ENCODE measurements at regions not wholly inside any gene's neighbourhood (a gene's known extent, or its start where the extent isn't known, plus 50 kb on each side); places are given as distances from the start of the nearest gene placed in this dataset.

- DNase-seq: no peak
Measured at GRCh38 chr14:98544174-98544573, 727.8 kb downstream of the BCL11B start.

DNA sequence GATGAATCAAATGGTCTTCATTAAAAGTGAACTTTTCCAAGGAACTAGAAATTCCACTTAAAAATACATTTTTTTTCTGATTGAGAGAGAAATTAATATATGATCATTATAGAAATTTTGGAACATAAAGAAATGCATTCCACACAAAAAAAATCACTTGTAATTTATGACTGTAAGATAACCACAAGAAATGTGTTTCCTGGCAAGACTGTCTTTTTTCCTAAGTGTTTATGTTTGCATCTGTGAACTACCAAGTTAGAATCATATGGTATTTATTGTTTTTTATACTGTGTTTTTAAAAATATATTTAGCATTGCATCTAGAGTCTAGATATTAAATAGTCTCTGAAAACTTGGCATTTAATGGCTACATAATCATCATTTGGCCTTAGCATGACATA lies 726.8 kb downstream of the BCL11B start:
- no peak for DNase-seq

- DNase-seq: peak; percentile 36 to 43
Measured at GRCh38 chr14:98548071-98548686, 723.8 kb downstream of the BCL11B start.

- no peak for DNase-seq
Measured at GRCh38 chr14:98551028-98551427, 721.0 kb downstream of the BCL11B start.

- DNase-seq: no peak
Measured at GRCh38 chr14:98555440-98555839, 716.6 kb downstream of the BCL11B start.

- no peak for DNase-seq
Measured at GRCh38 chr14:98564006-98564405, 708.0 kb downstream of the BCL11B start.

DNA sequence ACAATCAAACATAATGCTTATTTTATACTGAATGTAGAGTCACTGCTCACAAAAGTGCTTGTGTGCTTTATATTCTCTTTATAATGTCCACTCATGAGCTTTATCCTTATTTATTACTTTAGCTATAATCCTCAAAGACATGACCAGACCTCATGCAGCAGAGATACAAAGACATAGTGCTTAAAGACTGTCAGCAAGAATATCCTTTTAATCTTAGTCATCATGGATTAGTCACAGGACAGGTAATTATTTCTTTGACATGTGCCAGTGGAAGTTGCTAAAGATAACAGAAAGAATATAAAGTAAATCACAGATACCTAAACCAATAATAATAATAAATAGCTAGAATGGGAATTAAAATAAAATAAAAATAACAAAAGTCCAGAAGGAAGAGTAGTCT lies 707.5 kb downstream of the BCL11B start:
- no peak for DNase-seq

- no peak for DNase-seq
Measured at GRCh38 chr14:98571104-98571503, 700.9 kb downstream of the BCL11B start.

DNA sequence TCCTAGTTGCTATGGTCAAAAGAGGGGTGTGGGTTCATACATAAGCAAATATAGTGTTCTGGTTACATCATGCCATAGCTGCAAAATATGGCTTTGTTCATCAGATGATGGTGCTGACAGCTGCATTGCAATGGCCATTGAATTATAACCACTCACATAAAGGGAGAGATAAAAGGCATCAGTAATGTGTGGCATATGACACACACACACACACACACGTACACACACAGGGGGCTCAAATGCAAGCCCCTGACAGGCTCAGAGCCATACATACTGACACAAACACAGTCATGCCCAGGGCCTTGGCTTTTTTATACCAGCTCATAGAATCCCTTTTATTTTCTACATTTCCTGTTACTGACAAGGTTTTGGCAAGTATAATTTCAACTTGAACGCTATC lies 698.9 kb downstream of the BCL11B start:
- DNase-seq: no peak

DNA sequence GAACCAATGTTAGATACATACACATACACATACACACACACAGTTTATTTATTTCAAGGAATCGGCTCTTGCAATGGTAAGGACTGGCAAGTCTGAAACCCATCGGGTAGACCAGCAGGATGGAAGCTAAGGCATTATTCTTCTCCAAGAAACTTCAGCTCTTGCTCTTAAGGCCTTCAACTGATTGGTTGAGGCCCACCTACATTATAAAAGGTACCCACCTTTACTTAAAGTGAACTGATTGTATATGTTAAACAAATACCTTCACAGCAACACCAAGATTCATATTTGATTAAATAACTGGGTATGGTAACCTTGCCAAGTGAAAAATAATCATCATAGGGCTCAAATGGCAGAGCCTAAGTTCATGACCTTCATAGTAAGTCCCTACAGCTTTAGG lies 695.5 kb downstream of the BCL11B start:
- no peak for DNase-seq

DNA sequence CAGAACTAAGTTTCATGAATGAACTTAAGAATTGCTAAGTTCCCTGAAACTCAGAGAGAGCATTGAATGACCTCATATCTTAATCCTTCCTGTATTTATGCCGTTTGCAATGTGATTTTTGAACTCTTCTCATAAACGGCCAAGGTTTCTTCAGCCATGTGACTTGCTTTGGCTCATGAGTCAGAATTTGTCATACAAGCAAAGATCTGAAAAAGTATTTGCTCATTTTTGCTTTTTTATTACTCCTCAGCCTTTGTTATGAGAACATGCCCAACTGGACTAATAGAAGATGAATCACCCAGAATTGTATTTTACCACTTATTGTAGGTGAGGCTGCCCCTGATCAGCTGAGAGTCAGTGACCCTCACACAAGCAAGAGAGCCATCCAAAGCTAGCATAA lies 693.8 kb downstream of the BCL11B start:
- DNase-seq: no peak

DNA sequence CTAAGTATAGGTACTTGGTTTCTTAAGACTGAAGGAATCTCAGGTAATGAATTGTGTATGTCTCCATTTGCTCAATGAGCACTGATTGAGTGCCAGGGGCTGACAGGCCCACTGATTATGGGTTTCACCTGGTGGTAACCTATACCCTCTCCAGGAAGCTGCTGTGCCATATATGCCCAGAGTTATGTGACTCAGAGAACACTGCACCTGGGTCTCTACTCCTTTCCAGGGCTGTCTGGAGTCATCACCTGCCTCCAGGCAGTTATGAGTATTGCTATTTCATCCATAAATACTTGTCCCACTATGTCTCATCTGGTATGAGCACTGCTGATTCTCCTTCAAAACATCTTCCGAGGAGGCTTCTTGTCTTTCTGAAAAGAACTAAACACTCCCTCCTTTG lies 692.9 kb downstream of the BCL11B start:
- DNase-seq: no peak

DNA sequence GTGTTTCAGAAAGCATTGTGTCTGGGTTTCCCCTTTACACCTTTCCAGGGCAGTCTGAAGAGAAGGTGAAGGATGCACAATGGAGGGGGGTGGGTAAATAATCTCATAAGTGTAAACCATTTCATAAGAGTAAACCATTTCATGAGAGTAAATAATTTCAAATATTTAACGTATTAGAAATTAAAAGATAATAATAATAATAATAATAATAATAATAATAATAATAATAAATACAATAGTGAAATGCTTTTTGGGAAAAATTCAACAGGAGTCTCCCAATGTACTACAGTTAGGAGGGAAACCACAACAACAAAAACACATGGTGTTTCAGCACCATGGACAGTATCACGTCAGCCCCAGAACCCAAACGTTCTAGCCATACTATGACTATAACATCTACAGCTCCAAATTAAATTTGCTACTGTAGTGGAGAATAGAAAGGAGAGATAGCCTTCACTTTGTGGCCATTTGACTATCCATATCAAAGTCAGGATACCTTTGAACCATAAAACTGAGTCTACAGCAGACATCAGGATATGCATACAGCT lies 691.8 kb downstream of the BCL11B start:
- no peak for DNase-seq

DNA sequence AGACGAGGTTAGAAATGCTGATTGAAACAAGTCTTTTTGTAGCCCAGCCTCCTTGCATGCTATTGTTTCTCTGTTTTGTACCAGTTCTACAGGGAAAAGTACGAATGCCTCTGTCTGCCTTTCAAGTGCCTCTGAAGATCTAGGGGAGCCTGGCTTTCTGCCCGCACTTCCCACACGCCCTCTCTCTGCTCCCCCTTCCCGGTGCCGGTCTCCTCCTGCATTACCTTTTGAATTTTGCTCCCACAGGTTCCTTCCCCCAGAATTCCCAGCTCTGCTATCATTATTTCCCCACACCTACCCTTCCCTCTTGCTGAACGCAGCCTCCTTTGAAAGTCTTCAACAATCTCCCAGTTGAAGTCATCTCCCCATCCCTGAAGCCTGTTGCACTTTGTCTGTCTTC lies 689.7 kb downstream of the BCL11B start:
- no peak for DNase-seq

DNA sequence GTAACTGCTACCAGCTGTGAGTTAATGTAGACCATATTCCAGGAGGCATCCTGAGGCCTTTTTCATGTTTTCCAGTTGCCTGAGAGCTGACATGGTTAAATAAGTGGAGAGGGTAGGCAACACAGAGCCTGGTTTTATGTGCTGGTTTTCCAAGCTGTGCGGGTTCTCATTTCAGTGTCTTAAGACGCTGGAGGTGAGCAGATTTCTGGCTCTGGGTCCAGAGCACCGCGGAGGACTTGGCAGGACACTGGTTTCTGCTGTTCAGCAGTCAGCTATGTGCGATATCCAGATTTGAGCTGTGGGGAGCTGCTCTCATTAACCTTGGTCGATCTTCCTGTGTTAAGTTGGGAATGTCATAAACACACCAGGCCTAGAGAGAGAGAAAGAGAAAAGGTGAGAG lies 680.8 kb downstream of the BCL11B start:
- DNase-seq: no peak

- DNase-seq: no peak
Measured at GRCh38 chr14:98592611-98593170, 679.3 kb downstream of the BCL11B start.

DNA sequence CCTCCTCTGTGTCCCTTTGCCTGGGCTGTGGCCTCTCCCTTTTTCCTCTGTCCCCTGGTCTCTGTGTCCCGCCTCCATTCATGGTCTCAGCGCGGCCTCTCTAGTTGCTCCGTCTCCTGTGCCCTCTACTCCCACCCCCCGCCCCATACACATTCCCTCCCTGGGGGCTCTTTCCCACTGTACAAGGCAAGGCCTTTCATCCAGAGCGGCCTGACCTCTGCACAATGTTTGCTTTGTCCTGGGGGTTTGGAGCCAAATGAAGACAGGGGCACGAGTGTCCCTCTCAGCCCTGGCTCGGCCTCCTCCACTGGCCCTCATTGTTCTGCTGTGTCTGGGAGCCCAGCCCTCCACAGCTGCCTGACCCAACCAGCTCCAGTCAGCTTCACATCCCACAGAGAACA lies 678.6 kb downstream of the BCL11B start:
- no peak for DNase-seq

- DNase-seq: no peak
Measured at GRCh38 chr14:98594156-98594555, 677.8 kb downstream of the BCL11B start.

GRCh38 chr14:98598576-98598975 lies 673.4 kb downstream of the BCL11B start:
- DNase-seq: no peak

DNA sequence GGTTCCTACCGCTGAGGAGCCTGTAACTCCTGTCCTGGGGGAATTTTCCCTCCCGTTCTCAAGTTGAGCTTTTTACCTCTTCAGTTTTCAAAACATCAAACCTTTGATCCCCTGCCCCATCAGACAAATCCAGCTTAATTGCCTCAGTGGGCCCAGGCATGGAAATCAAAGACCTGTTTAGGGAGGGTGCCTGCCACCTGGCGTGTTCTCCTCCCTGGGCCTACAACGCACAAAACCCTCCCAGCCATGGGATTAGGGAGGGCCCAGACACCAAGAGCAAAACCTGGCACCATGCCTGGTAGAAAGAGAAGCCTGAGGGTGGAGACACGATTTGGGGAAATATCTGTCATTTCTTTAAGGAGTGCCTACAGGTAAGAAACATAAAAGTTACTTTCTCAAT lies 672.9 kb downstream of the BCL11B start:
- DNase-seq: no peak

GRCh38 chr14:98602983-98603382 lies 669.0 kb downstream of the BCL11B start:
- no peak for DNase-seq

DNA sequence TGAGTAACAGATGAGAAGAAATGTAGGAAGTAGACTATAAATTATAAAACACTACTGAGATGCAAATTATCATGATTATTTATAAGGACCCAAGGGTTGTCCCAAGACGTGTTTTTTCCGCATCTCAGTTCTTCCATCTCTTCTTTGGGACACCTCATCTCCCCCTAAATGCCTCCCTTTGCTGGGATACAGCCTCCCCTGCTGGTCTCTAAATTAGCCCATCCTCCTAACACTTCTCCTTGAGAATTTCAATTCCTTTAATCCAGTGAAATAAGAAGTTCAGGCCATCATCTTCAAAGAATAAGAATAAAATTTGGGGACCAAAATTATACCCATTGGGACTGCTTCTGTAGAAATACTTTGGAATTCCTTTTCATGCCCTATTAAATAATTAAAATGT lies 667.0 kb downstream of the BCL11B start:
- DNase-seq: no peak

DNA sequence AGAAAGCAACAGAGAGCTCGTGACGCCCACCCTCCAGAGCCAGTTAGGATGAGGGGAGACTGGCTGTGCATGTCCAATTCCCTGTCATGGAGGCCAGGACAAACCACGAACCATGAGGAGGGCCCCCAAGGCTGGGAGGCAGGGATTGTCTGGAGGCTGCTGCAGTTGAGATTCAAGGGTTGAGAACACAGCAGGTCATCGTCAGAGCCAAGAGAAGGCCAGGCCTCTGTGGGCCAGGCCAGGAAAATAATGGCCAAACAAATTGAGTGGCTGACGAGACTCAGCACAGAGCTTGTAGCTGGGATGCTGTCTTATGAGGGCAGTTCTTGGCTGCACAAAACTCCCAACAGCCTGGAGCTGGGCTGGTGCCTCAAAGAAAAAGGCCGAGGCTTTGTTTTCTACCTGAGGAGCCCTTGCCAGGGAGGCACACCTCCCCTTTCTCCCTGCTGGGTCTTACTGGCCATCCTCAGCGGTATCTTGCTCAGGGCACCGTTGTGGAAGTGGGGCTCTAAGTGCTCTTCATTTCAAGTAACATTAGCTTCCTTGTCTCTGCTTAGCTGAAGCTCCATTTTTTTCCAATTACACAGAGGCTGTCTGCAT lies 665.9 kb downstream of the BCL11B start:
- no peak for DNase-seq

- DNase-seq: no peak
Measured at GRCh38 chr14:98606816-98607215, 665.2 kb downstream of the BCL11B start.
